Fibroblast of the aortic adventitia (primary cell): ENCODE measurements at regions not wholly inside any gene's neighbourhood (a gene's known extent, or its start where the extent isn't known, plus 50 kb on each side); places are given as distances from the start of the nearest gene placed in this dataset.

Experiments used
- DNase-seq: peaks from one replicate; pipeline ENCODE4 v3.0.0-alpha.2; 2010; ENCODE audit warnings: low read depth
- H3K4me3 ChIP-seq: 2 replicates; pipeline ENCODE4 v1.5.1; 2011; ENCODE audit warnings: low read depth, mild to moderate bottlenecking, control low read depth, low read length, moderate library complexity
- CTCF ChIP-seq: IDR thresholded peaks from 2 replicates; pipeline ENCODE4 v1.5.1; 2011; ENCODE audit warnings: mild to moderate bottlenecking, low read length, control low read depth, inconsistent platforms; ENCODE audit not compliant: insufficient read depth

GRCh38 chr2:6073191-6074088, 381.3 kb downstream of the SOX11 start:
- TF ChIP-seq CTCF, result no peak
- DNase-seq, result no peak

DNA sequence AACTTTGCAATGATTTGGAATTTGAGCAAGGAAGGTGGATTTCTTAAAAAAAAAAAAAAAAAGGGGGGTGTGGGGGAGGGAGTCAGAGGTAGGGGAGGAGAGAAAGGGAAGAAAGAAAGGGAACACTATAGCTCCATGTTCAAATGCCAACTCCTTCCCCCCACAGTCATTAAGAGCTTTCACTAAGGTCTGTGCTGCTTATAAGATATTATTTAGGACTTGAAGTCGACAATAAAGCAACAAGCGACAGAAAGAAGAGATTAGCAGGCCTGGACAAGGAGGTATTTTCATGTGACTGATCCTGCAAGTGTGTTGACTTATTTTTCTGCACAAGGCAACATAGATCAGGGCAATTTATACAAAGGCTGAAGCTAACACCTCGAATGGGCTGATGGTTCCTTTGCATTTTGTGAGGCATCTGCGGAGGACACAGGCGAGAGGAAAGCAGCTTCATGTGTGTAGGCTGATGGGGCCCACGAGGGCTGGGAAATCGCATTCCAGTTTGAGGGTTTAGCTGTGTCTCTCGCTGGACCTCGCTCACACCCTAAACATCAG, 382.0 kb downstream of the SOX11 start:
- no peak overlapping the region for H3K4me3 ChIP-seq
- TF ChIP-seq CTCF, result no peak
- DNase-seq, result no peak

More at GRCh38 chr2:6073191-6074088, 381.3 kb downstream of the SOX11 start:
- H3K4me3 ChIP-seq, result no peak overlapping the region

DNA sequence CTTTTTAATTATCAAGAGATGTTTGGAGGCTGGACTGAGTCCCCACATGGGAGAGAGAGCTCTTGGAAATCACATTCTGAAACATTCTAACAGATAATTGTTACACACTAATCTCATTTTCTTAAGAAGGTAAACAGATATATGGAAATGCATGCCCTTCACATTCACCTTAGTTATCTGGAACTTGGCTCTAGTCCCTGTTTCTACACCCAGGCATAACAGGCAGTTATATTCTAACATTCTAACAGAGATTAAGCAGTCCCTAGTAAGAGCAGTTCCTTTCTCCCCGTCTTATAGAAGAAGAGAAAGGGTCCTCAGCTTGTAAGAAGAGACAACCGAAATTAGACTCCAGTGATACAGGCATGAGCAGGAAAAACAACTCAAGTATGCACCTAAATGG, 385.4 kb downstream of the SOX11 start:
- no peak for TF ChIP-seq CTCF
- no peak for DNase-seq
- H3K4me3 ChIP-seq, result no peak overlapping the region

GRCh38 chr2:6078414-6078813, 386.2 kb downstream of the SOX11 start:
- DNase-seq, result no peak
- no peak for TF ChIP-seq CTCF
- H3K4me3 ChIP-seq, result no peak overlapping the region

DNA sequence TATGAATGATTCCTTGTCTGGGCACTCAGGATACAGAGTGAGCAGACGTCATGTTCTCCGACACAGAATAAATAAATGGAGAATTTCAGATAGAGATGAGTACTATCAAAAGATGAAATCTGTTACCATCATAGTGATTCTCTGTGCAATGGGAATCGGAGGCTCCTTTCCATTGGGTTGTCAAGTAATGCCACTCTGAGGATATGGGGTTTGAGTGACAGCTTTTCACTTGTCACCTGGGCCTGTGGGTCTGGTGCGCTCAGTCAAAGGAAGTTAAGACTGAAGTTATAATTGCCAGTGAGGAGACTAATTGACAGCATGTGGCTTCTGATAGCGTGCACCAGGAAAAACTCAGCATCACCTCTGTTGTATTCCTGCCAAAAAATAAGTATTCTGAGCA, 387.2 kb downstream of the SOX11 start:
- no peak overlapping the region for H3K4me3 ChIP-seq
- TF ChIP-seq CTCF, result no peak
- DNase-seq, result no peak

- DNase-seq, result no peak
- TF ChIP-seq CTCF, result no peak
- H3K4me3 ChIP-seq, result no peak overlapping the region
Observed at GRCh38 chr2:6080932-6081753, 389.0 kb downstream of the SOX11 start.
